ENCODE measurements at regions not wholly inside any gene's neighbourhood (a gene's known extent, or its start where the extent isn't known, plus 50 kb on each side); places are given as distances from the start of the nearest gene placed in this dataset.

DNA sequence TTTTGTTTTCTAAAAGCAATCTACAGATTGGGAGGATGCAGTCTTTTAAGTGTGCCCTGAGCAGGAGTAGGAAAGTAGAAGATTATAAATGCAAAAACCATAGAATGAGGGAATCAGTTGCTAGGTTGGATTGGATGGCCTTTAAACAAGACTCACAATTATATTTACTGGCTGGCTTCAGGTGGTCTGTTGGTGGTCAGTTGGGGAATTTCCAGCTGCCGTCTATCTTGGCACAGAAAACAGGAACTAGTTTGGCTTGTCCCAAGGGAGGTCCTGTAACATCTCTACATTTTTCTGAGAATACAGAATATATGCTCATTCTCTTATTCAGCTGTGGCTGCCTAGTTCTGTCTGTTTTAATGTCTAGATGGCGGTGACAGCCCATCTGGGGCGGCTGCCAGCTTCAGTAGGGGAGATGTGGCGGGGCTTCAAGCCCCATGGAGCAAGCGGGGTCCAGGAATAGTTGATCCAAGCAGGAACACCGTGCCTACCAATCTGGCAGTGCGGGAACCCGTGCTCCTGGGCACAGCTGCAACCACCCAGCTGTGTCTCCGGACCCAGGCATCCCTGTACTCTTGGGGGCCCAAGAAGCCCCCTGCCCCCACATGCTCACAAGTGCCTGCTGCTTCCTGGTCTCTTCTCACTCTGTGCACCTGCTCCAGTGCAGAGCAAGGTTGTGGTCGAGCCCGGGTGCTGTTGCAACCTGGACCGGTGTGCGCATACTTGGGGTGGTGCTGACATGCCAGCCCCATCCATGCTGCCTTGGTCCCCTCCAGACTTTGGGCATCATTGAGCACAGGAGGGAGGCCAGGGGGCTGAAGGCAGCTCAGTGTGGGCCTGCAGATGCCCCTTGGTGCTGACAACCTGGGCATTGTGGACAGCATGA lies 1182.6 kb downstream of the AMY1C start:
- TF ChIP-seq, protein P1, sequence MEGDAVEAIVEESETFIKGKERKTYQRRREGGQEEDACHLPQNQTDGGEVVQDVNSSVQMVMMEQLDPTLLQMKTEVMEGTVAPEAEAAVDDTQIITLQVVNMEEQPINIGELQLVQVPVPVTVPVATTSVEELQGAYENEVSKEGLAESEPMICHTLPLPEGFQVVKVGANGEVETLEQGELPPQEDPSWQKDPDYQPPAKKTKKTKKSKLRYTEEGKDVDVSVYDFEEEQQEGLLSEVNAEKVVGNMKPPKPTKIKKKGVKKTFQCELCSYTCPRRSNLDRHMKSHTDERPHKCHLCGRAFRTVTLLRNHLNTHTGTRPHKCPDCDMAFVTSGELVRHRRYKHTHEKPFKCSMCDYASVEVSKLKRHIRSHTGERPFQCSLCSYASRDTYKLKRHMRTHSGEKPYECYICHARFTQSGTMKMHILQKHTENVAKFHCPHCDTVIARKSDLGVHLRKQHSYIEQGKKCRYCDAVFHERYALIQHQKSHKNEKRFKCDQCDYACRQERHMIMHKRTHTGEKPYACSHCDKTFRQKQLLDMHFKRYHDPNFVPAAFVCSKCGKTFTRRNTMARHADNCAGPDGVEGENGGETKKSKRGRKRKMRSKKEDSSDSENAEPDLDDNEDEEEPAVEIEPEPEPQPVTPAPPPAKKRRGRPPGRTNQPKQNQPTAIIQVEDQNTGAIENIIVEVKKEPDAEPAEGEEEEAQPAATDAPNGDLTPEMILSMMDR (IDR thresholded peaks at IDR 0.05; ENCODE audit: insufficient read depth, low read length) = no peak
- TF ChIP-seq, protein P2, sequence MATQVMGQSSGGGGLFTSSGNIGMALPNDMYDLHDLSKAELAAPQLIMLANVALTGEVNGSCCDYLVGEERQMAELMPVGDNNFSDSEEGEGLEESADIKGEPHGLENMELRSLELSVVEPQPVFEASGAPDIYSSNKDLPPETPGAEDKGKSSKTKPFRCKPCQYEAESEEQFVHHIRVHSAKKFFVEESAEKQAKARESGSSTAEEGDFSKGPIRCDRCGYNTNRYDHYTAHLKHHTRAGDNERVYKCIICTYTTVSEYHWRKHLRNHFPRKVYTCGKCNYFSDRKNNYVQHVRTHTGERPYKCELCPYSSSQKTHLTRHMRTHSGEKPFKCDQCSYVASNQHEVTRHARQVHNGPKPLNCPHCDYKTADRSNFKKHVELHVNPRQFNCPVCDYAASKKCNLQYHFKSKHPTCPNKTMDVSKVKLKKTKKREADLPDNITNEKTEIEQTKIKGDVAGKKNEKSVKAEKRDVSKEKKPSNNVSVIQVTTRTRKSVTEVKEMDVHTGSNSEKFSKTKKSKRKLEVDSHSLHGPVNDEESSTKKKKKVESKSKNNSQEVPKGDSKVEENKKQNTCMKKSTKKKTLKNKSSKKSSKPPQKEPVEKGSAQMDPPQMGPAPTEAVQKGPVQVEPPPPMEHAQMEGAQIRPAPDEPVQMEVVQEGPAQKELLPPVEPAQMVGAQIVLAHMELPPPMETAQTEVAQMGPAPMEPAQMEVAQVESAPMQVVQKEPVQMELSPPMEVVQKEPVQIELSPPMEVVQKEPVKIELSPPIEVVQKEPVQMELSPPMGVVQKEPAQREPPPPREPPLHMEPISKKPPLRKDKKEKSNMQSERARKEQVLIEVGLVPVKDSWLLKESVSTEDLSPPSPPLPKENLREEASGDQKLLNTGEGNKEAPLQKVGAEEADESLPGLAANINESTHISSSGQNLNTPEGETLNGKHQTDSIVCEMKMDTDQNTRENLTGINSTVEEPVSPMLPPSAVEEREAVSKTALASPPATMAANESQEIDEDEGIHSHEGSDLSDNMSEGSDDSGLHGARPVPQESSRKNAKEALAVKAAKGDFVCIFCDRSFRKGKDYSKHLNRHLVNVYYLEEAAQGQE (IDR thresholded peaks at IDR 0.05; ENCODE audit: insufficient replicate concordance, low read depth) = no peak
- no peak for TF ChIP-seq POLR2AphosphoS5 (IDR thresholded peaks at IDR 0.05; ENCODE audit: low read depth)
